HG02852 (cell line): ENCODE measurements at regions not wholly inside any gene's neighbourhood (a gene's known extent, or its start where the extent isn't known, plus 50 kb on each side); places are given as distances from the start of the nearest gene placed in this dataset.

Source experiments
- ATAC-seq: cut with Tn5 transposase; IDR thresholded peaks from one replicate; pipeline ENCODE4 v1.9.1; 2021; ENCODE audit warnings: mild to moderate bottlenecking, moderate library complexity; ENCODE audit not compliant: unreplicated experiment

DNA sequence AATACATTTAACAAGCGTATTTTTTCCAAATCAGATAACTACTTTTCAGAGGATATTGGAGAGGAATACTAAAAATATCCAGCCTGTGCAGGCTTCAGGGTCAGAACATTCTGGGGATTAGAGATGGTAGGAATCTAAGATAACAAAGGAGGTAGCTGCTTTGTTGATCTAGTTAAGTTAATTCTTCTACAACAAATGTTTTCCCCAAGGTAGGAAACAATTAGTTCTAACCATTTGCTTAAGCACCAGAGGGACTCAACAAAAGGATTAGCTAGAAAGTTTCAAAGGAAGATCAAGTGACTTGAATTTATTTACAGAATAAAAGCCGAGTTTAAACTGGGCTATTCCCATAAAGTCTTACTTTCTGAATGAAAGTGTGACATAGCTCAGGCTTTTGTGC, 524.2 kb downstream of the TMTC2 start:
- no peak for ATAC-seq

- no peak for ATAC-seq
Measured at GRCh38 chr12:83199069-83199468, 512.4 kb downstream of the TMTC2 start.

GRCh38 chr12:83198291-83199015, 511.7 kb downstream of the TMTC2 start:
- no peak for ATAC-seq

GRCh38 chr12:83197483-83197914, 510.8 kb downstream of the TMTC2 start:
- no peak for ATAC-seq

DNA sequence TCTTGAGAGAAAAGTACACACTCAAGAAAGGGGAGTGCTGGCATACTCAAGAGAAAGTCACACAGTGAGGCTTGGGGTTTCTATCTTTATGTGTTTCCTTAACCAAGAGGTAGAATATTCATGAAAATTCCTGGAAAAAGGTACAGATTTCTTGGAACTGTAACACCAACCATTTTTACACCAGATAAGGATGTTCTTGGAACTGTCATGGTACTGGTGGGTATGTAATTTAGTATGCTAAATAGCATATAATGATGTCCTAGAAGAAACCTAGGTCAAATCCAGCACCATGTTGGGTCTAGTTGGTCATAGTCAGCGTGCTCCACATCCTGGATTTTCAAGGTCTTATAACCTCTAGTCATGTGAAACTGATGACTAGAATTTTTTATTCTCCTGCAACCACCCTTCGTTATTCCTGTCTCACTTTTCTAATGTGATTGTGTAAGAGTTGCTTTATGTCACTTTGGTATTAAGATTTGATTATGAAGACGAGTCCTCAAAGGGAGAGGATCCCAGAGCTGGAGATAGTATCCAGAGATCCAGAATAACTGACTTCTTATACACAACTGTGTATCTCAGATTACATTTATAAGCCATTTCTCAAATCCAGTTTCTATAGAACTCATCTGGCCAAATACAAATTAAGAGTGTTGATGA, 510.1 kb downstream of the TMTC2 start:
- no peak for ATAC-seq

GRCh38 chr12:83190631-83191390, 504.1 kb downstream of the TMTC2 start:
- ATAC-seq: no peak

DNA sequence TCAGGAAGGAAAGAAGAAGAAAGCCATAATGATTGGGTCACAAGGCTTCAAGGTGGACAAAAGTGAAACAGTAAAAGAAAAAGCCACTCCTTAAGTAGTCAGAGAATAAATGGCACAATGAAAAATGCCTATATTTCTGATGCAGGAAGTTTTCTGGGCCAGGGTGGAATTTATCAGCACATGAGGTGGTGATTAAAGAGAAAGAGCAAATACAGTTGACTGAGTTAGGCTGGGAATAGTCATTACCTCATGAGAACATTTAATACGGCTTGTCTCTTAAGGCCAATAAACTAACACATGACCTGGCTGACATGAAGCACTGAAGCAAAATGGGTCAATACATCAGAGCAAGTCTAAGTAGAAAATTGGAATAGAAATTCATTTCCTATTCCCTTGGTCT, 499.7 kb downstream of the TMTC2 start:
- no peak for ATAC-seq

DNA sequence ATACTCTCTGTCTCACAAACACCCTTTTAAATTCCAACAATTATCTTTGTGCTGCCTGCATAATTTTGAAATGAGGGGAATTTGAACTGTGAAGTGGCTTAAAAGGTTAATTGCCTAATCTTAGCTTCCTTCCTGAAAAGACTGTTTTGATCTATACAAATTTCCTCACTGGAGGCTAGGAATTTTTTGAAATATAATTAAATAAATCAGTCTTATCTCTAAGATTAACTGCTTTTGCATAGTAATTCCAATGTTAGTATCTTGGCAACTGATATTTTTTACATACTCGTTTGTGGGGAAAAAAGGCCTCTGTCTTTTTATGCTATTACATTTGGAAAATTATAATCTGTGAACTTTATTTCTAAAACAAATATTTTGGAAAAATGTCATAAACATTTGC, 498.5 kb downstream of the TMTC2 start:
- ATAC-seq: no peak
